SHP77 (cell line): ENCODE measurements at regions not wholly inside any gene's neighbourhood (a gene's known extent, or its start where the extent isn't known, plus 50 kb on each side); places are given as distances from the start of the nearest gene placed in this dataset.

Source experiments
- DNase-seq, 2 experiments: peaks; one replicate each; lab custom pipeline; 2025; lab: John Stamatoyannopoulos, UW

GRCh38 chr2:228860601-228861285 lies 410.3 kb downstream of the PID1 start:
- DNase-seq = no peak

- no peak for DNase-seq
These were observed 417.9 kb downstream of the PID1 start for GRCh38 chr2:228853151-228853550.

- DNase-seq = no peak
These were observed 422.4 kb downstream of the PID1 start for GRCh38 chr2:228848638-228849037.

GRCh38 chr2:228847684-228848083 lies 423.4 kb downstream of the PID1 start:
- DNase-seq = no peak

- DNase-seq = no peak
These were observed 424.9 kb downstream of the PID1 start for GRCh38 chr2:228846161-228846560.

- DNase-seq = no peak
These were observed 425.7 kb downstream of the PID1 start for GRCh38 chr2:228845162-228845925.

GRCh38 chr2:228841877-228842276 lies 429.2 kb downstream of the PID1 start:
- DNase-seq = peak; percentile 7 to 8

- DNase-seq = no peak
These were observed 429.6 kb downstream of the PID1 start for GRCh38 chr2:228841475-228841874.

GRCh38 chr2:228840743-228841114 lies 430.4 kb downstream of the PID1 start:
- DNase-seq = no peak

- DNase-seq = no peak
These were observed 430.9 kb downstream of the PID1 start for GRCh38 chr2:228840113-228840742.

GRCh38 chr2:228839421-228839876 lies 431.6 kb downstream of the PID1 start:
- no peak for DNase-seq

GRCh38 chr2:228838819-228839218 lies 432.3 kb downstream of the PID1 start:
- DNase-seq = no peak

- no peak for DNase-seq
These were observed 442.7 kb downstream of the PID1 start for GRCh38 chr2:228828397-228828796.

- DNase-seq = no peak
These were observed 443.9 kb downstream of the PID1 start for GRCh38 chr2:228827056-228827700.

GRCh38 chr2:228819701-228820100 lies 451.4 kb downstream of the PID1 start:
- no peak for DNase-seq

GRCh38 chr2:228802181-228803071 lies 468.7 kb downstream of the PID1 start:
- no peak for DNase-seq

- no peak for DNase-seq
These were observed 469.6 kb downstream of the PID1 start for GRCh38 chr2:228801451-228801850.

GRCh38 chr2:228799208-228799588 lies 471.9 kb downstream of the PID1 start:
- DNase-seq = no peak

GRCh38 chr2:228798458-228799207 lies 472.5 kb downstream of the PID1 start:
- DNase-seq = peak; percentile 9 to 32

GRCh38 chr2:228796386-228796785 lies 474.7 kb downstream of the PID1 start:
- no peak for DNase-seq

GRCh38 chr2:228793116-228793515 lies 478.0 kb downstream of the PID1 start:
- DNase-seq = no peak
